ENCODE measurements at regions not wholly inside any gene's neighbourhood (a gene's known extent, or its start where the extent isn't known, plus 50 kb on each side); places are given as distances from the start of the nearest gene placed in this dataset.

DNA sequence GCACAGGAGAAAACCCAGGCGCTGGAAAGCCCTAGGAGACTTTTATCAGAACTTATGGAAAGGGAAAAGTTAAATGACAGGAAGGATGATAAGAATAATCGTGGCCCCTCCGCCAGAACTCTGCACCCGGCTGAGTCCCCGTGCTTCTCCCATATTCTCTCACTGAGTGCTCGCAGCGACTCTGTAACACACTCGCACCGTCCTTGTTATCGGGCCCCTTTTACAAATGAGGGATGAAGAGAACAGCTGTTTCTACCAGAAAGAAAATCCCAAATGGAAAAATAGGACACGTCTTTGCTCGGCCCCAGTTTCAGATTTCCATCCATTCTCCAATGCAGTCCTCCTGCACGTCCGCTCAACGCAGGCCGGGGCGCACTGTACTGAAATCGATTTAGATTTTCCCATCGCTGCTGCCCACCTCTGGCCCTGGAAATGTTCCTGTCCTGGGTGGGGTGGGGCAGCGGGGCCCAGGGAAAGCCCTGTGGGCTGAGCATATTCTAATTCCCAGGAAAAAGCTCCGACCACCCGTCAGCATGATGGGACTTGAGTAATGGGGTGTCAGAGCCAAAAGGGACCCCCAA, 66.4 kb downstream of the KCNF1 start:
- Mint-ChIP-seq H3K36me3 (ENCODE audit: insufficient read depth) (no peaks in the 10 kb centered on the region), H3K9me3 (no peaks in the 10 kb centered on the region)
- no peak for ATAC-seq (replicated peaks; ENCODE audit: extremely low read depth, poor library complexity, severe bottlenecking)

GRCh38 chr2:10980071-10980470, 68.3 kb downstream of the KCNF1 start:
- no peak for DNase-seq (ENCODE audit: low spot score in 2 of 2)
- Mint-ChIP-seq H3K36me3 (ENCODE audit: insufficient read depth) (no peaks in the 10 kb centered on the region), H3K9me3 (no peaks in the 10 kb centered on the region), H3K27ac (ENCODE audit: low read depth) (no peak overlapping the region), H3K4me3 (no peak overlapping the region), H3K4me1 (no peaks in the 10 kb centered on the region), H3K27me3 (no peaks in the 10 kb centered on the region)
- ATAC-seq (replicated peaks; ENCODE audit: extremely low read depth, poor library complexity, severe bottlenecking): no peak

More for the DNA sequence above, 66.4 kb downstream of the KCNF1 start:
- H3K27me3 Mint-ChIP-seq: peaks cover 17% of the 10 kb centered on the region
- no peak overlapping the region for H3K27ac Mint-ChIP-seq (ENCODE audit: low read depth)
- no peaks in the 10 kb centered on the region for H3K4me1 Mint-ChIP-seq
- no peak overlapping the region for H3K4me3 Mint-ChIP-seq
- no peak for DNase-seq (ENCODE audit: low spot score in 2 of 2)

- ATAC-seq (replicated peaks; ENCODE audit: extremely low read depth, poor library complexity, severe bottlenecking) (no peak), DNase-seq (ENCODE audit: low spot score in 2 of 2) (no peak)
- Mint-ChIP-seq H3K4me1 (no peaks in the 10 kb centered on the region), H3K27ac (ENCODE audit: low read depth) (no peak overlapping the region), H3K4me3 (no peak overlapping the region), H3K36me3 (ENCODE audit: insufficient read depth) (peaks cover 2% of the 10 kb centered on the region), H3K27me3 (no peaks in the 10 kb centered on the region), H3K9me3 (no peaks in the 10 kb centered on the region)
These were observed 69.2 kb downstream of the KCNF1 start for GRCh38 chr2:10980886-10981425.

GRCh38 chr2:10981451-10981850, 69.7 kb downstream of the KCNF1 start:
- Mint-ChIP-seq H3K27me3 (no peaks in the 10 kb centered on the region), H3K36me3 (ENCODE audit: insufficient read depth) (peaks cover 3% of the 10 kb centered on the region), H3K4me3 (no peak overlapping the region)

DNA sequence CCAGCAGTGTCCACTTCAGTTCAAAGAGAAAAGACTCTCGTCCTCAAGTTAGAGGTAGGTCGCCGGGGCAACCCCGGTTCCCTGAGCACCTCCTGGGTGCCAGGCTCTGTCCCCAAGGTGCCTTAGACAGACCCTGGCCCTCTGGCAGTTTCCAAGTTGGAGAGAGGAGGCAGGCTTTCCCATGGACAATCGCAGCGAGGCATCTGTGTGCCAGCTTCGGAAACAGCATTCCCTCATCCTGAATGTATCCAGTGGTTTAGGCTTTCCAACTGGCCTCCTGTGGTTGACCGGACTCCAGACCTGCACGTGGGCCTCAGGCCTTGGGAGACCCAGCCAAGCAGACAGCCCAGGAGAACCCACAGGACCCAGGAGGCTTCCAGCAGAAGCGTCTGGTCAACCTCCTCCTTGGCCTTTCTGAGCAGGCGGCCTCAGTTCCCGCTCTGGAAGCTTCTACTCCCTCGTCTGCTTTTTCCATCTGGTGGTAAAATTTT, 70.3 kb downstream of the KCNF1 start:
- DNase-seq (ENCODE audit: low spot score in 2 of 2) (no peak), ATAC-seq (replicated peaks; ENCODE audit: extremely low read depth, poor library complexity, severe bottlenecking) (no peak)
- no peak overlapping the region for H3K4me3 Mint-ChIP-seq
- no peak overlapping the region for H3K27ac Mint-ChIP-seq (ENCODE audit: low read depth)
- no peaks in the 10 kb centered on the region for H3K9me3 Mint-ChIP-seq
- no peaks in the 10 kb centered on the region for H3K4me1 Mint-ChIP-seq
- H3K36me3 Mint-ChIP-seq (ENCODE audit: insufficient read depth): peaks cover 3% of the 10 kb centered on the region
- no peaks in the 10 kb centered on the region for H3K27me3 Mint-ChIP-seq

More at GRCh38 chr2:10981451-10981850, 69.7 kb downstream of the KCNF1 start:
- Mint-ChIP-seq H3K9me3 (no peaks in the 10 kb centered on the region), H3K27ac (ENCODE audit: low read depth) (no peak overlapping the region), H3K4me1 (no peaks in the 10 kb centered on the region)
- ATAC-seq (replicated peaks; ENCODE audit: extremely low read depth, poor library complexity, severe bottlenecking): no peak
- no peak for DNase-seq (ENCODE audit: low spot score in 2 of 2)

DNA sequence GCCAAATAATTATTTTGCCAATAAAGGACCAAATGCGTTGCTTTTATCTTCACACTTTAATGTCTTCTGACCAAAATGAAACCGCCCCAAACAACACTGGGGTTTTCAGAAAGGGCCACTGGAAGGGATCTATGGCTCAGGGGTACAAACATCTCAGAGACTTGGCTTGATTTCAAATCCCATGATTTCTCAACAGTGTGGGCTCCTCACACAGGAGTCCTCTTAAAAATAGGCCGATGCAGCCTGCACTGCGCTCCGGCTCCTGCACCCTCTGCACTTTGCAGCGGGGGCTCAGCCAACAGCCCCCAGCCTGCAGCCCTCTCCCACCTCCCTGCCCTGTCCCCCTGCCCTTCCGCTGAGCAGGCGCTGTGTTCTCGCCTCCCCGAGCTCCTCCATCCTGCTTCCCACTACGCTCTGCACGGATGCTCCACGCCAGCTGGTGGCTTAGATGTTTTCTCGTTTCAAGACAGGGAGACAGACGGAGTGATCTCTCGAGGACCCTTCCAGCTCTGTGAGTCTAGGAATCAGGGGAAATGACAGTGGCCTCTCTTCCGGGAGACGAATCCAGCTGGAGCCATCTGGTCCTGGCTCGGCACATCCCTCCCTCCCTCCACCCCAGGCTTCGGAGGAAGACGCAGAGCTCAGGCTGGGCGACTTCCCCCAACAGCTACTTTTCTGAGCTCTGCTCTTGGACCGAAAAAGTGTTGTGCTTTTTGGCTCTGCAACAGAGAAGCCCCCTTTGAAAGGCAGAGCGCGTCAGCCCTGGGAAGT, 71.4 kb downstream of the KCNF1 start:
- Mint-ChIP-seq H3K4me3 (no peak overlapping the region), H3K4me1 (no peaks in the 10 kb centered on the region), H3K27me3 (no peaks in the 10 kb centered on the region), H3K9me3 (no peaks in the 10 kb centered on the region), H3K27ac (ENCODE audit: low read depth) (no peak overlapping the region), H3K36me3 (ENCODE audit: insufficient read depth) (peaks cover 3% of the 10 kb centered on the region)
- DNase-seq (ENCODE audit: low spot score in 2 of 2): no peak
- ATAC-seq (replicated peaks; ENCODE audit: extremely low read depth, poor library complexity, severe bottlenecking): no peak

DNA sequence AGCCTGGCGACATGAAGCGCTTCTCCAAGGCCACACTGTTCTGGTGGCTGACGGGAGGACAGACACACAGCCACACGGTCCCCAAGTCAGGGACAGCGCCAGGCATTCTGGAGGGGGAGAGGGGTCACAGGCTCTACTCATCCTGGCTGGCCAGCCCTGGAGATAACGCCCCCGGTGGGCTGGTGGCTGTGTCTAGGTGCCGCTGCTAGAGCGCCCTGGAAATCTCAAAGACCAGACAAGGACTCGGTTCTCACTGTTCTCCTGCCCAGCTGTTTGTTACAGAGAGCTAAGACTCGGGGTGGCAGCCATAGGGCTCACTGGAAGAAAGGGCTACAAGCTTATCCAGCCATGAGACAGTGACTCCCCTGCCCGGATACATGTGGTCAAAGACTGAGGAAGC, 72.0 kb downstream of the KCNF1 start:
- peaks cover 3% of the 10 kb centered on the region for H3K36me3 Mint-ChIP-seq (ENCODE audit: insufficient read depth)
- ATAC-seq (replicated peaks; ENCODE audit: extremely low read depth, poor library complexity, severe bottlenecking) (no peak), DNase-seq (ENCODE audit: low spot score in 2 of 2) (no peak)
- no peaks in the 10 kb centered on the region for H3K4me1 Mint-ChIP-seq
- no peak overlapping the region for H3K27ac Mint-ChIP-seq (ENCODE audit: low read depth)
- H3K4me3 Mint-ChIP-seq: no peak overlapping the region
- no peaks in the 10 kb centered on the region for H3K27me3 Mint-ChIP-seq
- no peaks in the 10 kb centered on the region for H3K9me3 Mint-ChIP-seq

DNA sequence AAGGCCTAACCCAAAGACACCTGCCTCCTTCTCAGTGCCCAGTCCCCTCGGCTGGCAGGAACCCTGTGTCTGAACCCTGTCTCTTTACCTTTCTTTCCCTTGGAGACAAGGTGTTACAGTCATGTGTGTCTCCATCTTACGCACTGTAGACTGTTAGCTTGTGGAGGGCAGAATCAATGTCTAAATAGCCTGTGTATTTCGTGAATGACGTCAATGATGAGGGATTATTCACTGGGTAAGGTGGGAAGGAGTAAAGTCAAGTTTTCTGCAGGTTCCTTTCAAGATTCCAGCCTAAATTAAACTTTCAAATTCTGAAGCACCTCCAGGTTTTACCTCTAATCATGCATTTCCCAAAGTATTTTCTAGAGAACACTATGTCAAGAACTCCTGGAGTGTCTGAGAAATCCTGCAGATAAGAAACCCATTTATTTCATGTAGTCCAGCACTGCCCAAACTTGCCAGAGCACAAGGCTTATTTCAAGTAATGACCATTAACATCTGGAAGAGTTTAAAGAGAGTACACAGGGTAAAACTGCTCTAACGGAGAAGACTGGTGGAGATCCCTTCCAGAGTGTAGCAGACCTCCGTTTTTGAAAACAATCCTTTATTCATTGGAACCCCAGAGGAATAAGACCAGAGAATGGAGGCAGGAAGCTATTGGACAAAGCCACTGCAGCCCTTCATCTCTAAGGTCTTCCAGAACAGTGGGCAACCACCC, 72.8 kb downstream of the KCNF1 start:
- Mint-ChIP-seq H3K36me3 (ENCODE audit: insufficient read depth) (peaks cover 3% of the 10 kb centered on the region), H3K27ac (ENCODE audit: low read depth) (no peak overlapping the region), H3K9me3 (no peaks in the 10 kb centered on the region), H3K4me3 (no peak overlapping the region), H3K27me3 (no peaks in the 10 kb centered on the region), H3K4me1 (no peaks in the 10 kb centered on the region)
- ATAC-seq (replicated peaks; ENCODE audit: extremely low read depth, poor library complexity, severe bottlenecking): no peak
- no peak for DNase-seq (ENCODE audit: low spot score in 2 of 2)

DNA sequence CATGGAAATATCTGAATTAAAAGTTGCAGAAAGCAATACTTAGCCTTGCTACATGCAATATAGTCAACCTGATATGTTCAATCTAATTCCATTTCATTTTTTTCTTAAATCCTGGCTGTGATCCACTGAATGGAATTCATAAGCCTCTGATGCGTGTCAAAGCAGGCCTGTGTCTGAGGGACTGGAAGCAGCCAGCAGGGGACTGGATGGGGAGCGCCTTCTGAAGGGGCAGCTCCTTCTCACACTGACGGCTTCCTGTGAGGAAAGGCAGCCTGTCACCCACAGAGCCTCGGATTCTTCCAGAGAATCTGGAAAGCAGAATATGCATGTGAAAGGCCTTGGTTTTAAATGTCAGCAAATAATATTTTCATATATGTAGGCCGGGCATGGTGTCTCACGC, 73.5 kb downstream of the KCNF1 start:
- Mint-ChIP-seq H3K27ac (ENCODE audit: low read depth) (no peak overlapping the region), H3K4me1 (no peaks in the 10 kb centered on the region), H3K9me3 (no peaks in the 10 kb centered on the region), H3K36me3 (ENCODE audit: insufficient read depth) (peaks cover 5% of the 10 kb centered on the region), H3K4me3 (no peak overlapping the region), H3K27me3 (no peaks in the 10 kb centered on the region)
- DNase-seq (ENCODE audit: low spot score in 2 of 2) (no peak), ATAC-seq (replicated peaks; ENCODE audit: extremely low read depth, poor library complexity, severe bottlenecking) (no peak)

GRCh38 chr2:10985901-10986535, 74.3 kb downstream of the KCNF1 start:
- no peak for ATAC-seq (replicated peaks; ENCODE audit: extremely low read depth, poor library complexity, severe bottlenecking)

GRCh38 chr2:10987439-10987838, 75.7 kb downstream of the KCNF1 start:
- H3K27ac Mint-ChIP-seq (ENCODE audit: low read depth): no peak overlapping the region

More at GRCh38 chr2:10985901-10986535, 74.3 kb downstream of the KCNF1 start:
- peaks cover 5% of the 10 kb centered on the region for H3K36me3 Mint-ChIP-seq (ENCODE audit: insufficient read depth)
- H3K9me3 Mint-ChIP-seq: no peaks in the 10 kb centered on the region
- H3K27ac Mint-ChIP-seq (ENCODE audit: low read depth): no peak overlapping the region
- no peak for DNase-seq (ENCODE audit: low spot score in 2 of 2)
- H3K4me3 Mint-ChIP-seq: no peak overlapping the region
- H3K27me3 Mint-ChIP-seq: no peaks in the 10 kb centered on the region
- no peaks in the 10 kb centered on the region for H3K4me1 Mint-ChIP-seq

DNA sequence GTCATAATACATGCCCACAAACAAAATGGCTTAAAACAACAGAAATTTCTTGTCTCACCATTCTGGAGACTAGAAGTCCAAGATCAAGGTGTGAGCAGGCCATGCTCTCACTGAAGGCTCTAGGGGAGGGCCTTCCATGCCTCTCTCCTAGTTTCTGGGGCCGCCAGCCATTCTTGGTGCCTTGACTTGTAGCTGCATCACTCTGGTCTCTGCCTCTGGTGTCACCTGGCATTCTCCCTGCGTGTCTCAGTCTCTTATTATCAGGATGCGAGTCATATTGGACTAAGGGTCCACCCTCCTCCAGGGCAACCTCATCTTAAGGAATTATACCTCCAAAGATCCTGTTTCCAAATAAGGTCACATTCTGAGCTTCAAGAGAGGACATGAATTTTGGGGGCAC, 76.1 kb downstream of the KCNF1 start:
- no peaks in the 10 kb centered on the region for H3K4me1 Mint-ChIP-seq
- DNase-seq (ENCODE audit: low spot score in 2 of 2) (no peak), ATAC-seq (replicated peaks; ENCODE audit: extremely low read depth, poor library complexity, severe bottlenecking) (no peak)
- no peak overlapping the region for H3K27ac Mint-ChIP-seq (ENCODE audit: low read depth)
- H3K9me3 Mint-ChIP-seq: no peaks in the 10 kb centered on the region
- H3K36me3 Mint-ChIP-seq (ENCODE audit: insufficient read depth): peaks cover 5% of the 10 kb centered on the region
- peaks cover 18% of the 10 kb centered on the region for H3K27me3 Mint-ChIP-seq
- H3K4me3 Mint-ChIP-seq: no peak overlapping the region

More at GRCh38 chr2:10987439-10987838, 75.7 kb downstream of the KCNF1 start:
- Mint-ChIP-seq H3K36me3 (ENCODE audit: insufficient read depth) (peaks cover 5% of the 10 kb centered on the region), H3K4me3 (no peak overlapping the region), H3K4me1 (no peaks in the 10 kb centered on the region), H3K27me3 (peaks cover 13% of the 10 kb centered on the region), H3K9me3 (no peaks in the 10 kb centered on the region)
- no peak for DNase-seq (ENCODE audit: low spot score in 2 of 2)
- ATAC-seq (replicated peaks; ENCODE audit: extremely low read depth, poor library complexity, severe bottlenecking): no peak

Measured in central memory CD8-positive, alpha-beta T cell (primary cell).